Kidney tubule cell (primary cell): ENCODE measurements at regions not wholly inside any gene's neighbourhood (a gene's known extent, or its start where the extent isn't known, plus 50 kb on each side); places are given as distances from the start of the nearest gene placed in this dataset.

Source experiments
- DNase-seq: peaks from one replicate; pipeline ENCODE4 v3.0.0-alpha.2; 2018; ENCODE audit warnings: low spot score

DNA sequence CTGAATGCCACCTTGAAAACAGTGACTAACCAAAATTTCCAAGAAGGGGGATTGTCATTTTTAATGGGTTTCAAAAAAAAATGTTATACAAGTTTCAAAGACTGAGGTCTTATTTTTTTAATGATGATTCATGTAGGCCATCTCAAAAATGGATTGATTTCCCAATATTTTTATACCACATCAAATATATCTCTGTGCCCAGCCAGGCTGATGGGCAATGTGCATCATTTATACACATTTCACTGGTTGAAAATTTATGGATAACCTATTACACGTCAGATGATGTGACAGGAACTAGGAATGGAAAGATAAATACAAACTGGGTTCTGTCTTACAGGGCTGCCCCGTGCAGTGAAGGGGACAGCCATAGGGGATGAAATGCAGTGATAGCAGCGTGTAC lies 112.7 kb upstream of the TMPO start:
- DNase-seq = peak; percentile 9

DNA sequence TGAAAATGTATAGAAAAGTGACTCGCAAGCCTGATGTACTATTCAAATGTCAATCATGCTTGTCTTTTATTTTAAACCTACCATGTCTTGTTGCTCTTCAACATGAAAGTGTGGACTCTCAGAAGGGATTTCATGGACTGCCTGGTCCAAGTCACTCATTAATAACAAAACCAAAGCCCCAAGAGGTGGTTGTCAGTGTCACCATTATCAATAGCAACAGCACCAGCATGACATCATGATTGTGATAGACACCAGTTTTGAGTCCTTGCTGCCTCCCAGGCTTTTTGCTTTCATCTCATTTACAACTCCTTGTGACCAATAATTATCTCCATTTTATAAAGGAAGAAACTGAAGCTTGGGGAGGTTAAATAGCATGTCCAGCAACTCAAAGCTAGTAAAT lies 112.0 kb upstream of the TMPO start:
- peak; percentile 30 for DNase-seq

- DNase-seq = no peak
Observed at GRCh38 chr12:98403936-98404335, 111.5 kb upstream of the TMPO start.

GRCh38 chr12:98405805-98406366 lies 109.5 kb upstream of the TMPO start:
- DNase-seq = no peak

- DNase-seq = no peak
Observed at GRCh38 chr12:98406378-98406777, 109.0 kb upstream of the TMPO start.

DNA sequence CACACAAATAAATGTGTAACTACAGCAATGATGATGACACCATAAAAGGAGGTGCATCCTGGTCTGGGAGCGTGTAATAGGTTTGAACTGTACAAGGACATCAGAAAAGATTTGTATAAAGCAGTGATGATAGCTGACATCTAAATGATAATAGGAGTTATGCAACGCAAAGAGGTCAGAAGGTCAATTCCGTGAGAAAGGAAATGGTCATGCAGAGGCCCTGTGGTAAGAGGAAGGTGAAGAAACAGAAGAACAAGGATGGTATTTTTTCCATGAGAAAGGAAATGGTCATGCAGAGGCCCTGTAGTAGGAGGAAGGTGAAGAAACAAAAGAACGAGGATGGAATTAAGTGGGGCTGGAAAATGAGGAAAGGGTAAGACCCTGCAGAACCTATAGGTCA lies 106.7 kb upstream of the TMPO start:
- DNase-seq = no peak

DNA sequence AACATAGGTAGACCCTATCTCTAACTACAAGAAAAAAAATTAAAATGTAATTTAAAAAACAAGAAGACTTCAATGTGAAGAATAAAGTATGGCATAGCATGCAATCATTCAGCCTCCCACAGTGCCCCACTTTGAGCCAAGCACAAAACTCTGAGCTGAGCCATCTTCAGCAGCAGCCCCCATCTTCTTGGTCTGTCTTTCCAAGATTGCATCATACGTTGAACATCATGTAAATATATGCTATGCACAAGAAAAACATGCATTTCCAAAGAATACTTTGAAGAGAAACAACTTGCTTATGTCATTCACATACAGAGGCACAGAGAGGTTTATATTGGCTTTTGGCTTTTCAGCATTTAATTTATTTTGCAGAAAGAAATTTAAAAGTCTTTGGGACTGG lies 105.8 kb upstream of the TMPO start:
- no peak for DNase-seq

- no peak for DNase-seq
Observed at GRCh38 chr12:98410356-98410755, 105.0 kb upstream of the TMPO start.

DNA sequence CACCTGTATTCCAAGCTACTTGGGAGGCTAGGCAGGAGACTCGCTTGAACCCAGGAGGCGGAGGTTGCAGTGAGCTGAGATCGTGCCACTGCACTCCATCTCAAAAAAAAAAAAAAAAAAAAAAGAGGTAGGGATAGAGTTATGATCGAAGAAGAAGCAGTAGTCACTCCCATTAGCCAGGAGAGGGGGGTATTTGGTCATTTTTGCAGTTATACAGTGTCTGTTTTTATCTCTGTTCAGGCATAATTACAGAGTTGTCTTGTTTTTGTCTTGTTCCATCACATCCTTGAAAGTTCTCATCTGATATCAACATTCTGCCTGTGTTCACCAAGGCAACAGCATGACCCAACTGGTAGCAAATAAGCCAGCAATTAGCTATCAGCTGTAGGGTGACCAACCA lies 98.5 kb upstream of the TMPO start:
- DNase-seq = peak; percentile 25

DNA sequence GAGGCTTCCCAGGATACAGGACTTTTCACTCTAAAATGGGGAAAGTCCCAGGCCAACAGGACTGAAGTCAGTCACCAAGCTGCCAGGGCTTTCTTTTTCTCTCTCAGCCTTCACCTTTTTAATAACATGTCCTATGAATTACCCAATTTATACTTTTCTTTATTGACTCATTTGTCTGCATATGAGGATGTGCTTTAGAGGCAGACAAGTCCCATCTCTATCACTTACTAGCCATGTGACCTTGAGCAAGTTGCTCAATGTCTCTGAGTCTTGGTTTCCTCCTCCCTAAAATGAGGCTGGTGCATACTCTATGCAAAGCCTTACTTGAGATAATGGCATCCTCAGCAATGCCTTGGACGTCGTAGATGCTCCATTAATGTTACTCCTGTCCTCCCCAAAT lies 98.1 kb upstream of the TMPO start:
- DNase-seq = no peak

DNA sequence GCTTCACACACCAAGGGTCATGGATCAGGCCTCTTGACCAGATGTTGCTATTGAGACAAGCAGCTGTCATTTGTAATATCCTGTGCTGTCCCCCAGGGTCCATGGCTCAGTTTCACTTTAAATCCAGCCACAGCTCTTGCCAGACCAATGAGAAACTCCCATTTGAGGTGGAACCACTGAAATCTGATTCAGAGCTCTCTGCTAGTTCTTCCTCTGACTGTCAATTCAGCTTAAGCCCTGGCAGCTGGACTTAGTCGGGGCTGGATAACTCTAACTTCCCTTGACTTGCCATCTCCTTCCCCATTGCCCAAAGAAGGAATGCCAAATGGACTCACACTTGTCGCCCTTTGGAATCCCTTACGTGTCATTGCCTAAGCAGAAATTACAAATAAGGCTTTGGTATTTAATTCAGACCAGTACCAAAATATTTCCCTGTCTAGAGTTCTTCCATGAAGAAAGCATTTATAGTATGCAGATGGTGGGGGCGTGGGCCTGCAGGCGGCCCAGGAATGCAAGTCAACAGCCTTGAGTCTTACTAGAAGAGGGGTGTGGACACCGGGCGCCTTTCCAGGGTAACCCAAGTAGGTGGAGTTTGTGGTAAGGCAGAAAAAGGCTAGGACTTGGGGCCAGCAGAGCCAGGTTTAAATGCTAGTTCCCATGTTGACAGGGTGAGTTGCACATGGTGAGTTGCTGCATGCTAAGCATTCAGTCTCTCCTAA lies 96.9 kb upstream of the TMPO start:
- DNase-seq = peak; percentile 91

GRCh38 chr12:98419081-98419794 lies 96.2 kb upstream of the TMPO start:
- no peak for DNase-seq

- DNase-seq = no peak
Observed at GRCh38 chr12:98419795-98420404, 95.5 kb upstream of the TMPO start.

GRCh38 chr12:98420461-98420860 lies 94.9 kb upstream of the TMPO start:
- no peak for DNase-seq

- no peak for DNase-seq
Observed at GRCh38 chr12:98421316-98421715, 94.1 kb upstream of the TMPO start.

DNA sequence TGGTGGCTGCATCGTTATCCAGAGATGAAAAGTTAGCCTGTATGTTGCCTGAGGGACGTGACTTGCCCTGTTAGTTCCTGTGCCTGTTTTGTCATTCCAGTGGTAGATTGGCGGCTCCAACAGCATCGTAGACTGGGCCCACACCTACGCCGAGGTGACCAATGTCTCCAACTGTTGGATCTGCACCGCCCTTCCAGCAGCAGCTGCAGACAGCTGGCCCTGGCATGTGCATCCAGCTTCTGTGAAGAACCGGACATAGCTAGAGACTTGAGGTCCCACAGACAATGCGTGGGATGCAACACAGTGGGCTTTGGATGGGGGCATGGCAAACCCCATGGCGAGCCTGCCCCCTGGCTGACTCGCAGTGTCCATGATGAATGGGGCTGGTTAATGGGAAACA lies 93.0 kb upstream of the TMPO start:
- no peak for DNase-seq

- peak; percentile 38 for DNase-seq
Observed at GRCh38 chr12:98422812-98423211, 92.6 kb upstream of the TMPO start.

GRCh38 chr12:98423963-98424362 lies 91.4 kb upstream of the TMPO start:
- DNase-seq = peak; percentile 16

DNA sequence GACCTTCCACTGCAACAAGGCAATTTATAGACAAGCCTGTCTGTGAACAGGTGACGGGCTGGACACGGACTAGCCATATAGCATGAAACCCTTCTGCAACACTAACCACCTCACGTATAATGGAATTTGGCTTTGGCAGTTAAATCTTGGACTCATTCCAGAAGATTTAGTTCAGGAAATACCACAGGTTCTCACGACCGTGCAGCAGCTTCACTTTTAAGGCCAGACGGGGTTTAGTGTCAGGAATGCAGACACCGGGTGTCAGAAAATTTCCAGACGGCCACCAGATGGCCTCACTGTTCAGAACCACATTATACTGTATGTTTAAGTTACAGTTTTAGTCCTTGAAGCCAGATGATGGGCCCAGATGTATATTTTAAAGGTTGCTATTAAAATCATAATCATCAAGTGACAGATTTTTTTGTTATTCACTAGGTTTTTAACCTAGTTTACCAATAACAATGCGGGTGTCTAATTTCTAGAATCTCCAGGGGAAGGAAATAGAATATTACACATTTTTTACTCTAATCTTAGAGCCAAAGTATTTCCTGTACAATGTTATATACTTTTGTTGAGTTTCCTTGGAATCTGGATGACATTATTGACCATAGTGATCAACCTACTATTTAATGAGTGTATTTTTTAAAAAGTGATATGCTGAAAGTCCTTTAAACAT lies 90.5 kb upstream of the TMPO start:
- peak; percentile 98 for DNase-seq

GRCh38 chr12:98425859-98426258 lies 89.5 kb upstream of the TMPO start:
- DNase-seq = no peak

DNA sequence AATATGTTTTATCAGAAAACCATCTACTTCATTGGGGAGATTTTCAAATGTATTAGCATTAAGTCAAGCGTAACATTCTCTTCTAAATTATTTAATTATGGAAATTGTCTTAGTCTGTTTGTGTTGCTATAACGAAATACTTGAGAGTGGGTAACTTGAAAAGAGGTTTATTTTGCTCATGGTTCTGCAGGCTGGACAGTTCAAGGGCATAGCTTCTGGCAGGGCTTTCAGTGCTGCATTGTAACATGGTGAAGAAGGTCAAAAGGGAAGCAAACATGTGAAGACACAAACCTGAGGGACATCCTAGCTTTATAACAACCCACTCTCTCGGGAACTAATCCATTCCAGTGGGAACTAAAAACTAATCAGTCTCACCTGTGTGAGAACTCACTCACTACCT lies 84.3 kb upstream of the TMPO start:
- no peak for DNase-seq

GRCh38 chr12:98437166-98437565 lies 78.2 kb upstream of the TMPO start:
- no peak for DNase-seq
